OCI-LY7 (cell line): ENCODE measurements at regions not wholly inside any gene's neighbourhood (a gene's known extent, or its start where the extent isn't known, plus 50 kb on each side); places are given as distances from the start of the nearest gene placed in this dataset.

Source experiments
- BruUV-seq: library from RNA; stranded (reverse); fragments of 400-500 nt; replicated peaks from 2 replicates; lab custom pipeline; 2021; lab: Mats Ljungman, UMichigan
- CTCF ChIA-PET: fragments of 300-600 bp; sonication (Branson Sonifier 250); formaldehyde crosslinking; loops from one replicate; lab custom pipeline; 2022; ENCODE audit warnings: antibody characterized with exemption; ENCODE audit not compliant: unreplicated experiment; lab: Charles Lee
- POLR2A ChIA-PET: fragments of 300-600 bp; sonication (Branson Sonifier 250); formaldehyde crosslinking; loops from one replicate; lab custom pipeline; 2022; ENCODE audit warnings: antibody characterized with exemption; lab: Charles Lee
- DNase-seq: peaks from one replicate; pipeline ENCODE4 v3.0.0-alpha.2; 2015; ENCODE audit warnings: low spot score
- H2AFZ ChIP-seq: fragments of 200-600 bp; sonication (generic), shearing (Covaris generic); 2 replicates; pipeline ENCODE4 v1.6.1; 2014; ENCODE audit warnings: mild to moderate bottlenecking, antibody characterized with exemption, low read length, moderate library complexity
- H3K27ac ChIP-seq: fragments of 200-600 bp; sonication (generic); 2 replicates; pipeline ENCODE4 v1.5.1; 2014; ENCODE audit warnings: mixed run types, low read depth, mild to moderate bottlenecking, moderate library complexity, low read length, inconsistent platforms; ENCODE audit not compliant: poor library complexity, severe bottlenecking
- H3K36me3 ChIP-seq: fragments of 200-600 bp; sonication (generic); 2 replicates; pipeline ENCODE4 v1.6.1; 2014; ENCODE audit warnings: mild to moderate bottlenecking, antibody characterized with exemption, low read length, moderate library complexity, mixed read lengths; ENCODE audit not compliant: insufficient read depth
- H3K4me1 ChIP-seq: fragments of 200-600 bp; sonication (generic); 2 replicates; pipeline ENCODE4 v1.5.1; 2014; ENCODE audit warnings: mild to moderate bottlenecking, low read length; ENCODE audit not compliant: insufficient read depth, poor library complexity, severe bottlenecking
- H3K4me2 ChIP-seq: fragments of 200-600 bp; sonication (generic); 2 replicates; pipeline ENCODE4 v1.6.1; 2014; ENCODE audit warnings: mild to moderate bottlenecking, low read length
- H3K4me3 ChIP-seq: fragments of 200-600 bp; sonication (generic); 2 replicates; pipeline ENCODE4 v1.5.1; 2014; ENCODE audit warnings: mild to moderate bottlenecking, low read depth, low read length; ENCODE audit not compliant: poor library complexity, severe bottlenecking
- H3K79me2 ChIP-seq: fragments of 200-600 bp; sonication (generic); 2 replicates; pipeline ENCODE4 v1.6.1; 2016; ENCODE audit warnings: low read depth, mild to moderate bottlenecking, low read length, moderate library complexity, mixed read lengths; ENCODE audit not compliant: insufficient read depth
- H3K9me2 ChIP-seq: fragments of 200-600 bp; sonication (generic); 2 replicates; pipeline ENCODE4 v1.6.1; 2016; ENCODE audit warnings: mild to moderate bottlenecking, low read length, mixed read lengths; ENCODE audit not compliant: insufficient read depth
- H3K9me3 ChIP-seq: fragments of 200-600 bp; sonication (generic); 2 replicates; pipeline ENCODE4 v1.6.1; 2014; ENCODE audit warnings: mild to moderate bottlenecking, mixed run types, low read length, mixed read lengths
- H4K20me1 ChIP-seq: fragments of 200-600 bp; sonication (generic); 2 replicates; pipeline ENCODE4 v1.6.1; 2014; ENCODE audit warnings: mild to moderate bottlenecking, antibody characterized with exemption, low read length, moderate library complexity, mixed read lengths; ENCODE audit not compliant: insufficient read depth
- CTCF ChIP-seq: fragments of 200-600 bp; sonication (generic); conservative IDR thresholded peaks from 2 replicates; pipeline ENCODE4 v1.5.1; 2014; ENCODE audit warnings: mild to moderate bottlenecking, antibody characterized with exemption, low read length, moderate library complexity, mixed read lengths
- EZH2phosphoT487 ChIP-seq: fragments of 200-600 bp; sonication (generic); IDR thresholded peaks from 2 replicates; pipeline ENCODE4 v1.6.1; 2018; ENCODE audit warnings: low read depth, borderline replicate concordance, mild to moderate bottlenecking, mixed run types, antibody characterized with exemption, low read length, moderate library complexity, mixed read lengths
- intact Hi-C: fragments of 100-400 bp; cut with micrococcal nuclease; formaldehyde crosslinking; loops from one replicate; pipeline ENCODE4 v1.10.0; 2022; ENCODE audit not compliant: unreplicated experiment

GRCh38 chr1:98098473-98098872, 177.6 kb upstream of the DPYD start:
- ChIA-PET POLR2A (no interaction called here), CTCF (no interaction called here)
- no peak for DNase-seq
- Histone ChIP-seq H3K4me2 (no peak overlapping the region), H3K36me3 (no peaks in the 10 kb centered on the region), H3K4me3 (no peak overlapping the region), H3K79me2 (no peaks in the 10 kb centered on the region), H3K4me1 (no peaks in the 10 kb centered on the region), H3K9me2 (no peaks in the 10 kb centered on the region), H3K27ac (no peak overlapping the region), H3K9me3 (no peaks in the 10 kb centered on the region), H4K20me1 (no peaks in the 10 kb centered on the region), H2AFZ (no peak overlapping the region)
- TF ChIP-seq CTCF (no peak), EZH2phosphoT487 (no peak)
- intact Hi-C loops, result no loop called here
- BruUV-seq, result no TSS peak

- ChIA-PET CTCF (no interaction called here), POLR2A (interaction anchor here (0.7 kb wide), 1 partner anchor 345 kb away, joined by 3 read pairs; no protein-coding TSS in a partner anchor)
- Histone ChIP-seq H3K9me3 (no peaks in the 10 kb centered on the region), H3K4me1 (no peaks in the 10 kb centered on the region), H3K79me2 (no peaks in the 10 kb centered on the region), H3K4me2 (no peak overlapping the region), H3K4me3 (no peak overlapping the region), H3K9me2 (no peaks in the 10 kb centered on the region), H4K20me1 (no peaks in the 10 kb centered on the region), H3K36me3 (no peaks in the 10 kb centered on the region), H2AFZ (no peak overlapping the region), H3K27ac (no peak overlapping the region)
- DNase-seq, result no peak
- TF ChIP-seq CTCF, result no peak
- TF ChIP-seq EZH2phosphoT487, result no peak
- intact Hi-C loops, result no loop called here
- no TSS peak for BruUV-seq
Measured at GRCh38 chr1:98090351-98090750, 169.5 kb upstream of the DPYD start.

GRCh38 chr1:98088381-98088780, 167.5 kb upstream of the DPYD start:
- ChIA-PET POLR2A (no interaction called here), CTCF (no interaction called here)
- Histone ChIP-seq H4K20me1 (no peaks in the 10 kb centered on the region), H3K4me2 (no peak overlapping the region), H3K4me1 (no peaks in the 10 kb centered on the region), H3K36me3 (no peaks in the 10 kb centered on the region), H3K9me3 (no peaks in the 10 kb centered on the region), H3K9me2 (no peaks in the 10 kb centered on the region), H3K79me2 (no peaks in the 10 kb centered on the region), H2AFZ (no peak overlapping the region), H3K27ac (no peak overlapping the region), H3K4me3 (no peak overlapping the region)
- no peak for TF ChIP-seq EZH2phosphoT487
- no peak for TF ChIP-seq CTCF
- BruUV-seq, result no TSS peak
- DNase-seq, result no peak
- intact Hi-C loops, result no loop called here
